DOHH2 (cell line): ENCODE measurements at regions not wholly inside any gene's neighbourhood (a gene's known extent, or its start where the extent isn't known, plus 50 kb on each side); places are given as distances from the start of the nearest gene placed in this dataset.

Experiments
- H3F3A ChIP-seq: fragments of 200-600 bp; sonication (generic), shearing (Covaris generic); 2 replicates; pipeline ENCODE4 v1.6.0; 2016; ENCODE audit warnings: antibody characterized with exemption, mild to moderate bottlenecking; ENCODE audit not compliant: control insufficient read depth, insufficient read depth
- H3K27ac ChIP-seq: fragments of 200-600 bp; sonication (generic); 2 replicates; pipeline ENCODE4 v1.5.1; 2014; ENCODE audit warnings: low read depth, mild to moderate bottlenecking, low read length, moderate library complexity
- H3K27me3 ChIP-seq: fragments of 200-600 bp; sonication (generic); 2 replicates; pipeline ENCODE4 v1.6.1; 2014; ENCODE audit warnings: mild to moderate bottlenecking, low read length, mixed read lengths; ENCODE audit not compliant: control insufficient read depth
- H3K36me3 ChIP-seq: fragments of 200-600 bp; sonication (generic); 2 replicates; pipeline ENCODE4 v1.6.1; 2014; ENCODE audit warnings: mild to moderate bottlenecking, low read length, moderate library complexity, mixed read lengths; ENCODE audit not compliant: control insufficient read depth
- H3K4me1 ChIP-seq: fragments of 200-600 bp; sonication (generic); 2 replicates; pipeline ENCODE4 v1.6.1; 2014; ENCODE audit warnings: mild to moderate bottlenecking, low read length, mixed read lengths; ENCODE audit not compliant: control insufficient read depth
- H3K4me2 ChIP-seq: fragments of 200-600 bp; sonication (generic); 2 replicates; pipeline ENCODE4 v1.6.0; 2014; ENCODE audit warnings: mild to moderate bottlenecking, low read length, moderate library complexity
- H3K4me3 ChIP-seq: fragments of 200-600 bp; sonication (generic); 2 replicates; pipeline ENCODE4 v1.5.1; 2014; ENCODE audit warnings: mild to moderate bottlenecking, low read length, mixed read lengths
- H3K79me2 ChIP-seq: fragments of 200-600 bp; sonication (generic); 2 replicates; pipeline ENCODE4 v1.6.1; 2014; ENCODE audit warnings: mild to moderate bottlenecking, low read length, mixed read lengths; ENCODE audit not compliant: control insufficient read depth
- H3K9me2 ChIP-seq: fragments of 200-600 bp; sonication (generic); replicated peaks from 2 replicates; pipeline ENCODE4 v1.6.1; 2014; ENCODE audit warnings: mild to moderate bottlenecking, low read length, mixed read lengths; ENCODE audit not compliant: control insufficient read depth
- H3K9me3 ChIP-seq: fragments of 200-600 bp; sonication (generic); 2 replicates; pipeline ENCODE4 v1.6.1; 2014; ENCODE audit warnings: antibody characterized with exemption, low read length, mixed read lengths; ENCODE audit not compliant: control insufficient read depth, insufficient read depth
- H4K20me1 ChIP-seq: fragments of 200-600 bp; sonication (generic); 2 replicates; pipeline ENCODE4 v1.6.0; 2014; ENCODE audit warnings: low read depth, mild to moderate bottlenecking, antibody characterized with exemption, low read length, moderate library complexity; ENCODE audit not compliant: control insufficient read depth, insufficient read depth
- EZH2phosphoT487 ChIP-seq: fragments of 200-600 bp; sonication (generic); IDR thresholded peaks from 2 replicates; pipeline ENCODE4 v1.6.1; 2017; ENCODE audit warnings: borderline replicate concordance, mild to moderate bottlenecking, antibody characterized with exemption, low read length, moderate library complexity, mixed read lengths
- TF ChIP-seq, protein P1 (sequence below): fragments of 200-600 bp; sonication (generic); IDR thresholded peaks from one replicate; pipeline ENCODE4 v1.5.1; 2014; ENCODE audit warnings: antibody characterized with exemption, mild to moderate bottlenecking, low read depth, low read length; ENCODE audit not compliant: poor library complexity, severe bottlenecking

DNA sequence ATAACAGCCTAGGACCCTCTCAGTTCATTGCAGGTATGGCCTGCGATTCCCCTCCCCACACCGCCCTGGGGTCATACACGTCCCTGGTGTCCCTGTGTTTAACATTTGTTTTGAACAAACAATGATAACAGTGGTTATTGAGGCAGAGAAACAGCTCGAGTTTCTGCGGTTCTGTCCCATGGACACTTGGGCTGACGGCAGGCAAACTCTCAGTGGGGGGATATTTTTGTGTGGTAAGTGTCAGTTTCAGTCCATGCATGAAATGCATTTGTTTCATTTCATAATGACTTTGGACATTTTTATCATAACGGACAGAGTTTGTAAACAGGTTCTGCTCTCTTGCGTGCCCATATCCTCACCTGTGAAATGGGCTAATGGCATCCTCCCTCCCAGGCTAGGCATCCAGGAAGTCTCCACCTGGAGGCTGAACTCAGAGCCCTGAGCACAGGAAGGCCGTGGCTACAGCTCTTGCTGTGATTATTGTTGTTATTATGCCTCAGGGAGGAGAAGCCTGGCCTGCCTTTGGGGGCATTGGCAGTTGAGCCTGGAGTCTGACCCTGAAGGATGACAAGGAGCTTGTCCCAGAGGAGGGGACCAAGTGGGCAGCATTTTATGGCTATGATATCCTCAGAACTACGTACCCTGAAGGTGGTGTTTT lies 190.9 kb downstream of the GADD45G start:
- Histone ChIP-seq H3K4me3 (no peak overlapping the region), H3K4me1 (no peaks in the 10 kb centered on the region), H3K4me2 (no peak overlapping the region), H3K9me3 (no peaks in the 10 kb centered on the region), H3K36me3 (no peaks in the 10 kb centered on the region), H3K27me3 (no peaks in the 10 kb centered on the region), H3K27ac (no peak overlapping the region), H4K20me1 (no peaks in the 10 kb centered on the region), H3F3A (no peaks in the 10 kb centered on the region), H3K79me2 (no peaks in the 10 kb centered on the region), H3K9me2 (no peaks in the 10 kb centered on the region)
- no peak for TF ChIP-seq EZH2phosphoT487
- TF ChIP-seq, protein P1, sequence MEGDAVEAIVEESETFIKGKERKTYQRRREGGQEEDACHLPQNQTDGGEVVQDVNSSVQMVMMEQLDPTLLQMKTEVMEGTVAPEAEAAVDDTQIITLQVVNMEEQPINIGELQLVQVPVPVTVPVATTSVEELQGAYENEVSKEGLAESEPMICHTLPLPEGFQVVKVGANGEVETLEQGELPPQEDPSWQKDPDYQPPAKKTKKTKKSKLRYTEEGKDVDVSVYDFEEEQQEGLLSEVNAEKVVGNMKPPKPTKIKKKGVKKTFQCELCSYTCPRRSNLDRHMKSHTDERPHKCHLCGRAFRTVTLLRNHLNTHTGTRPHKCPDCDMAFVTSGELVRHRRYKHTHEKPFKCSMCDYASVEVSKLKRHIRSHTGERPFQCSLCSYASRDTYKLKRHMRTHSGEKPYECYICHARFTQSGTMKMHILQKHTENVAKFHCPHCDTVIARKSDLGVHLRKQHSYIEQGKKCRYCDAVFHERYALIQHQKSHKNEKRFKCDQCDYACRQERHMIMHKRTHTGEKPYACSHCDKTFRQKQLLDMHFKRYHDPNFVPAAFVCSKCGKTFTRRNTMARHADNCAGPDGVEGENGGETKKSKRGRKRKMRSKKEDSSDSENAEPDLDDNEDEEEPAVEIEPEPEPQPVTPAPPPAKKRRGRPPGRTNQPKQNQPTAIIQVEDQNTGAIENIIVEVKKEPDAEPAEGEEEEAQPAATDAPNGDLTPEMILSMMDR = no peak

DNA sequence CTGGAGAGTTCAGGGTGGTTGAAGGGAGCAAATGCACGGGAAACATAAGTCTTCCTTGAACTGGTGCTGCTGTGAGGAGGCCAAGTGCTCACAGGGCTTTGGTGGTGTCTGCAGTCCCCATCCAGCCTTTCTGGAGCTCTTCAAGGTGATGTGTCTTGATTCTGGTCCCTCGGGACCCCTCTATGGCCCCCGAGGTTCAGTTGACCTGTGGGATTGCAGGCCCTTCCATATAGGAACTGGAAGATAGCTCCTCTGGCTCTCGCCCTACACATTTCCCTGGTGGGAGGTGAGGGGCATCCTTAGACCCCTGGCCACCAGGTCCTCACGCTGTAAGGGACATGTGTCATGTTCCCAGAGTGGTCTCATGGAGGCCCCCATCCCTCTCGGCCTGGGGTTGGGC lies 191.8 kb downstream of the GADD45G start:
- H3K4me2 ChIP-seq = no peak overlapping the region
- no peak overlapping the region for H3K27ac ChIP-seq
- no peaks in the 10 kb centered on the region for H3K4me1 ChIP-seq
- no peaks in the 10 kb centered on the region for H3K9me2 ChIP-seq
- TF ChIP-seq EZH2phosphoT487 = no peak
- TF ChIP-seq, protein P1 = no peak
- no peaks in the 10 kb centered on the region for H3K9me3 ChIP-seq
- no peaks in the 10 kb centered on the region for H3F3A ChIP-seq
- no peaks in the 10 kb centered on the region for H3K79me2 ChIP-seq
- no peaks in the 10 kb centered on the region for H3K27me3 ChIP-seq
- no peaks in the 10 kb centered on the region for H3K36me3 ChIP-seq
- no peaks in the 10 kb centered on the region for H4K20me1 ChIP-seq
- no peak overlapping the region for H3K4me3 ChIP-seq

DNA sequence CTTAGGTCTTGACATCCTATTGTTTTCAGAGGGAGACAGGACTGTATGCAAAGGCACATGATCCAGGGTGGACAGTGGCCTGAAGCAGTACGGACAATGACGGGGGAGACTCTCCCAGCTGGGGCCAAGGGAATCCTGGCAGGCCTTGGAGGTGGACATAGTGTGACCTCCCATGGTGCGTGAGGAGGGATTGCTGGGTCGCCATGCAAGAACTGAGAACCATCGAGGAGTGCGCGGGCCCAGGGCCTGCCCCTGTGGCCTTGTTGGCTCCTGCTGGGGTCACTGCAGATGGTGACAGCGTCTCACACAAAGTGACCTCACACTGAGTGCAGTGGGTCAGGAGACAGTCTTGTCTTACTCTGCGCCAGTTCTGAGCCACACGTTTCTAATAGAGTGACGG lies 192.4 kb downstream of the GADD45G start:
- H3K9me3 ChIP-seq = no peaks in the 10 kb centered on the region
- H3K4me1 ChIP-seq = no peaks in the 10 kb centered on the region
- no peaks in the 10 kb centered on the region for H3K36me3 ChIP-seq
- TF ChIP-seq, protein P1 = no peak
- TF ChIP-seq EZH2phosphoT487 = no peak
- no peaks in the 10 kb centered on the region for H3K79me2 ChIP-seq
- no peak overlapping the region for H3K4me3 ChIP-seq
- no peak overlapping the region for H3K4me2 ChIP-seq
- no peaks in the 10 kb centered on the region for H3F3A ChIP-seq
- H3K27ac ChIP-seq = no peak overlapping the region
- no peaks in the 10 kb centered on the region for H4K20me1 ChIP-seq
- H3K9me2 ChIP-seq = no peaks in the 10 kb centered on the region
- H3K27me3 ChIP-seq = no peaks in the 10 kb centered on the region
